ENCODE measurements at regions not wholly inside any gene's neighbourhood (a gene's known extent, or its start where the extent isn't known, plus 50 kb on each side); places are given as distances from the start of the nearest gene placed in this dataset.

GRCh38 chr13:85371254-85371653 is 428.0 kb downstream of the SLITRK6 start:
- no peak for DNase-seq

- DNase-seq: no peak
Measured at GRCh38 chr13:85368686-85369085, 430.5 kb downstream of the SLITRK6 start.

GRCh38 chr13:85367887-85368286 is 431.3 kb downstream of the SLITRK6 start:
- no peak for DNase-seq

DNA sequence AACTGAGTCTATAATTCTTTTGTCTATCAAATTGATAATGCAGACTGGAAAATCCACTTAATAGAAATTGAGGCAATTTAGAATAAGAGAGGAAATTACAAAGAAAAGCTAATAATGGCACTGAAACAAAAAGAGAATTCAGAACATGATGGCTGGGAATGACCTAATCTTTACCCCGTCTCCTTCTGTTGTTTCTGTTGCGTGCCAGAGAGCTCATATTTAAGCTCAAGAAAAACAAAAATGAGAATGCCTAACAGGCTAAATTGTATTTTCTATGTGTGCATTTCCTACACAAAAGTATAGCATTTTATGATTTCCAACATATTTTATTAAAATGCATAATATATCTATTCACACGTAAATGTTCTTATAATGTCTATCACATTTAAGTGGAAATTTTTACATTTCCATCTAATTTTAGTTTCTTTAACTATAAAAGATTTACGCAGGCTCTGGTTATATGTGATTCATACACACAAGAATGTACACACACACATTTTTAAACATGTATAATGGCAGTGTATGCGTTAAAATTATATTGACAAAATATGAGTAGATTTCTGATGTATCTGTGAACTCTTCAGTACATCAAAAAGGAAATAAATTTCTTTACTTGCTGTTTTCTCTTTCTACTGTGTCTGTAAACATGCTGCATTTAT is 432.3 kb downstream of the SLITRK6 start:
- DNase-seq: no peak

GRCh38 chr13:85363504-85363903 is 435.7 kb downstream of the SLITRK6 start:
- DNase-seq: no peak

DNA sequence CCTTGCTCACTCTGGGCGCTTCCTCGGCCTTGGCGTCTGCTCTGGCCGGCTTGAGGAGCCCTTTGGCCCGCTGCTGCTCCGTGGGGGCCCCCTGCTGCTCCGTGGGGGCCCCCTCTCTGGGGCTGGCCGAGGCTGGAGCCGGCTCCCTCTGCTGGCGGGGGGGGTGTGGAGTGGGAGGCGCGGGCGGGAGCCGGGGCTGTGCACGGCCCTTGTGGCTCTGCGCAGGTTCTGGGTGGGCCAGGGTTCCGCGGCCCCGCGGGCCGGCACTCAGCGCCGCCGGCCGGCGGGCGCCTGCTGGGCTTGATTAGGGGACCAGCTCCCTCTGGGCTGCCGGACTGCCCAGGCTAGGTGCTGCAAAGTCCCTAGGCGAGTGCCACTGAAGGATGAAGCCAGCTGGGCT is 436.2 kb downstream of the SLITRK6 start:
- no peak for DNase-seq

- DNase-seq: no peak
Measured at GRCh38 chr13:85347251-85347650, 452.0 kb downstream of the SLITRK6 start.

DNA sequence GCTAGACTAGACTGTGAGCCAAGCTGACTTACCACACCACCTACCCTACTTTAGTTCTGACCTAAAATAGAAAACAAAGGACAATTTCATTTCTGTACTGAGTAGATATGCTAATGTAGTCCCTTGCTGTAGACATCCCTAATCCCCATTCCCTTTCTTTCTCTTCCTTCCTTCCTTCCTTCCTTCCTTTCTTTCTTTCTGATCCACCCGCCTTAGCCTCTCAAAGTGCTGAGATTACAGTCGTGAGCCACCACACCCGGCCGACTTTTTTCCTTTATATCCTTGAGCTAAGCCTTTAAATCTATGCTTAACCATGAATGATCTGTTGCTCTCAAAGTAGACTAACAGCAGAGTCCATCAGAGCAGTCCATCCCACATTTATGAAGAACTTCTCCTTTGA is 465.0 kb downstream of the SLITRK6 start:
- DNase-seq: no peak

GRCh38 chr13:85333506-85334020 is 465.7 kb downstream of the SLITRK6 start:
- DNase-seq: no peak

- DNase-seq: no peak
Measured at GRCh38 chr13:85332615-85333014, 466.6 kb downstream of the SLITRK6 start.

DNA sequence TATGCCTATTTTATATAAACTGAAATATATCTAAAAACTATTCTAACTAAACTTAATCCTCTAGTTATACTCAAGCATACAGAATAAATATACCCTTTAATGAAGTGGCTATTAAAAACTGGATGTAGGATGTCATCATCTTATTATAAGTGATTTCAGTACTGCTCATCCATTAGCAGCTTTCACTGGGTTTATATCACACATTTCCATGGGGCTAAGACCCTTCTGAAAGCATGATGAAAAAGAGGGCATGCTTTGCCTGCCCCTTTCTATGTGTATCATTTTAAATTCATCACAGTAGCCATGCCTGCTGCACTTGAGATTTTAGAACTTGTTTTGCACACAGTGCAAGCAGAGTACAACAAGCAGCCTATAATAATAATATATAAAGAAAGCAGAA is 477.5 kb downstream of the SLITRK6 start:
- DNase-seq: no peak

DNA sequence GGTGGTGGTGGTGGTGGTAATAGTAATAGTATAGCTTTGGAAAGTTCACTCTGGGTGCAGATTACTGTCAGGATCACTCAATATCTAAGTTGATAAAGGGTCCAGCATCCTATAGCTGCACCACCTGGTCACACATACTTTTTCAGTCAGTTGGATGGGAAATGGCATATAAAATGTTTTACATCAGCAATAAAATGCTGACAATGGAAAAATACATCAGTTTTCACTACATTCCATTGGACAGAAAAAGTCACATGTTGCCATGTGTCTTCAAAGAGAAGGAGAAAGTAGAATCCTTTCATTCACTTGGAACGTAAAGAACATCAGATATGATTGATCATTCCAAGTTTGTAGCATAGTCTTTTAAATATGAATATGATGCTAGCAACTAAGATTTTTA is 481.4 kb downstream of the SLITRK6 start:
- DNase-seq: no peak

DNA sequence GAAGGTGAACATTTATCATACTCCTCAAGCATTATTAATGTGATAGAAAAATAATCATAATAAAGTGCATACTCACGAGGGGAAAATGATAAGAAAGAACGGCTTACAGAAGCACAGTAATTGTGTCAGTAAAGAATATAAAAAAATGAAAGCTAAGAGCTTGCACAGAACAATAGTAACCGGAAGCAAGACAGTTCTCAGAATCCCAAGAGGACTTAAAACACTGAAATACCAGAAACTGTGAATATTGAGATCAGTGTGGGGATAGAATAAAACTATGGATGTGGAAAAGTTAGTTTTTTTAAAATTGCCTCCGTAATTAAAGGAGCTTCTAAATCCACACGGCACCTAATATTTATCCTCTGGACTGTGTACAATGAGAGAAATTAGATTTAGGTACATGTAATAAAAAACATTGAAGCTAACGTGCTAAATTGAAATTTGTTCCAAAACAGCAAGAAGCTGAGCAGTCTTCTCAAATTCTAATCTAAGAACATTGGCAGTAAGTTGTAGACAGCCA is 482.7 kb downstream of the SLITRK6 start:
- DNase-seq: no peak

- no peak for DNase-seq
Measured at GRCh38 chr13:85314686-85315085, 484.5 kb downstream of the SLITRK6 start.

- DNase-seq: no peak
Measured at GRCh38 chr13:85313761-85314503, 485.3 kb downstream of the SLITRK6 start.

DNA sequence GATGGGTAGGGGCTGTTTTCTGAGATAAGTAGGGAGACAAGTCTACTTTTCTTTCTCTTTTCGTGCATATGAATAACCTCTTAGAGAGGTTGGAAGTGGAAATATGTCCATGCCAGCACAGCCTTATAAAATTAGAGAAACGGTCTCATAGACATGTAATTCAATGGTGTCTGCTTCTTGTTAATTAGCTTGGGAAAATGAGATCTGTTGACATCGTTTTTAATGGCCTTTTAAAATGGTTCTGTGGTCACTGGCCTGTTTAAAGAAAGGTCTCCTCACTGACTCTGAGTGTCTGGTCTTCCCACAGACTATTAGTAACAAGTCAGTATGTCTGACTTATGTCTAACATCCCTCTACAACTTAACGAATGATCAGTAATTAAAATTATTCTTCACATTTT is 487.1 kb downstream of the SLITRK6 start:
- DNase-seq: no peak

- no peak for DNase-seq
Measured at GRCh38 chr13:85303630-85304029, 495.6 kb downstream of the SLITRK6 start.

- no peak for DNase-seq
Measured at GRCh38 chr13:85298387-85298924, 500.8 kb downstream of the SLITRK6 start.

DNA sequence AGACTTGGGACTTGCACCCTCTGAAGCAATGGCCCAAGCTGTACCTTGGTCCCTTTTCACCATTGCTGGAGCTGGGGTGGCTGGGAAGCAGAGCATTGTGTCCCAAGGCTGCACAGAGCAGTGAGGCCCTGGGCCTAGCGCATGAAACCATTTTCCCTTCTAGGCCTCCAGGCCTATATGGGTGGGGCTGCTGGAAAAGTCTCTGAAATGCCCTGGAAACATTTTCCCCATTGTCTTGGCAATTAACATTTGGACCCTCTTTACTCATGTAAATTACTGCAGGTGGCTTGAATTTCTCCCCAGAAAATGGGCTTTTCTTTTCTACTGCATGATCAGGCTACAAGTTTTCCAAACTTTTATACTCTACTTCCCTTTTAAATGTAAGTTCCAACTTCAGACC is 510.5 kb downstream of the SLITRK6 start:
- no peak for DNase-seq

DNA sequence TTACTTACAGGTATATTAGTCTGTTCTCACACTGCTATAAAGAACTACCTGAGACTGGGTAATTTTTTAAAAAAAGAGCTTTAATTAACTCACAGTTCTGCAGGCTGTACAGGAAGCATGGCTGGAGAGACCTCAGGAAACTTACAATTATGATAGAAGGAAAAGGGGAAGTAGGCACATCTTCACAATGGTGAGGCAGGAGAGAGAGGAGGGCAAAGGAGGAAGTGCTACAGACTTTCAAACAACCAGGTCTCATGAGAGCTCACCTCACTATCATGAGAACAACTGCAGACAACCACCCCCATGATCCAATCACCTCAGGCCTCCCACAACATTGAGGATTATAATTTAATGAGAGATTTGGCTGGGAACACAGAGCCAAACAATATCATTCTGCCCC is 511.7 kb downstream of the SLITRK6 start:
- no peak for DNase-seq

- DNase-seq: no peak
Measured at GRCh38 chr13:85286081-85286480, 513.1 kb downstream of the SLITRK6 start.

DNA sequence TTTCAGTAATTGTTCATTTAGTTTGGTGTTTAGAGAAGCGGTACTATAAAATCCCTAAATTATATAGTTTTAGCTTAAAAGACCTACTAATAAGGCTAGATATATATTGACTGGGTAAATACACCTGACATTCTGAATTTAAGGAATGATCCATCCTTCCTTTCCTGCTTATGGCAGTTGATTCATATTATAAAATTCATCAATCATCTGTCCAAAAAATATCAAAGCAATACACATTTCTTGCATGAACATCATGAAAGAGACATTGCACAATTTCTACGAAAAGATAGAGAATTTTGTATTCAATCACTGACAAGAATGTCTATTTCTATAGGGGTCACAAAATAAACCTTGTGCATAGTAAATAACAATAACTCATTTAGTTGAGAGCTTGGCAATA is 514.9 kb downstream of the SLITRK6 start:
- DNase-seq: no peak

DNA sequence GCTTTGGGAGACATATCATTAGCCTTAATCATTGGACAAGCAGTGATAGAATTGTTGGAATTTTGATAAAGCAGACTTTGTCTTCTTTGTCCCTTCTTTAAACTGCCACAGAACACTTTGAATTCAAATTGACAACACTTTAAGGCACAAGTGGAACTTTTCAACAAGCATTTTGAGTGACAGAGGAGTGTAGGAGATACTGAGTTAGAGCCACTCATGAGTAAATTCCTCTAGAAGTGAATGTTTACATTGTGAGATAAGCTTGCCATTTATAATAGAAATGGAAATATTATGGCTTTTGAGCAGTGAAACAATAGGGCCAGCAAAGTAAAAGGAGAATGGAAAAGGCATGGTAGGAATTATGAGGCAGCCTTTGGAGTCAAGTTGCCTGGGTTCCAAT is 515.8 kb downstream of the SLITRK6 start:
- no peak for DNase-seq

GRCh38 chr13:85282876-85283275 is 516.3 kb downstream of the SLITRK6 start:
- no peak for DNase-seq
